ENCODE measurements at regions not wholly inside any gene's neighbourhood (a gene's known extent, or its start where the extent isn't known, plus 50 kb on each side); places are given as distances from the start of the nearest gene placed in this dataset.

- H3K4me3 Mint-ChIP-seq = no peak overlapping the region
Observed at GRCh38 chr18:56157541-56157940, 480.9 kb downstream of the TXNL1 start.

DNA sequence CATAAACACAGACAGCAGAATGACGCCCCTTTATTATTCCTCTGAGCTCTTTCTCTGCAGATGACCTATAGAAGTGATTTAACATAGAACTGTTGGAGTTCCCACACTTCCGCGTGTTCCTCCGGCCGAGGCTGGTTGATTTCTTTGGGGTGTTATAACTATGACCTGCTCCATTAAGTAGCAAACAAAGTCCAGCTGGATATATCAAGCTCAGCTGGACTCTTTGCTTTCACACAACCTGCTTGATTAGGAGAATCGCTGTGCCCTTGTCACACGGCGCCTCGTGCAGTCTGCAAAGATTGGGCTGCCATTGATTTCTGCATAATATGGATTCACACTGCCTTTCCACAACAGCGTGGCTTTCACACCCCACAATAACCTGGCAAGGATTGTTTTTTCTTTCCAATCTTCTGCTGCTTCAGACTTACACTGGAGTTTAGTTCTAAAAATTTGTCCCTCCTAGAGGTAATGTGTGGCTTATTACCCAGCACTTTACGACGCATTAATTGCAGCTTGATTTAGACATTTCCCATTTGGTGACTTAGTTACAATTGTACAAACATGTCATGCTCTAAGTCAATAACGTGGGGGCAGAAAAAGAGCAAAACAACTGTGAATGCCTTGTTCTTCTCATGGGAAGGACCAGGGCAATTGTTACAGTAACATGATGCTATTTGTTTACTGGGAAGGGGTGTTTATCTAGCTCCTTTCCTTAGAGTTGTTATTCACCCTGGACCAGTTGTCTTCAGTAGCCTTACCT lies 485.7 kb downstream of the TXNL1 start:
- Mint-ChIP-seq H3K27ac (no peak overlapping the region), H3K4me3 (no peak overlapping the region)

More at GRCh38 chr18:56157541-56157940, 480.9 kb downstream of the TXNL1 start:
- TF ChIP-seq CTCF (IDR thresholded peaks at IDR 0.05; ENCODE audit: unreplicated experiment) = no peak
- H3K27me3 Mint-ChIP-seq (ENCODE audit: low read depth) = no peaks in the 10 kb centered on the region
- H3K36me3 Mint-ChIP-seq = peaks cover 3% of the 10 kb centered on the region
- DNase-seq (ENCODE audit: low spot score in 2 of 2, unreplicated experiment in 2 of 2) = no peak
- H3K9me3 Mint-ChIP-seq = peaks cover 12% of the 10 kb centered on the region
- H3K4me1 Mint-ChIP-seq = peaks cover 16% of the 10 kb centered on the region
- no peak overlapping the region for H3K27ac Mint-ChIP-seq

GRCh38 chr18:56148373-56148772 lies 490.0 kb downstream of the TXNL1 start:
- Mint-ChIP-seq H3K27ac (no peak overlapping the region), H3K4me3 (no peak overlapping the region), H3K4me1 (no peaks in the 10 kb centered on the region), H3K9me3 (peaks cover 8% of the 10 kb centered on the region), H3K36me3 (no peaks in the 10 kb centered on the region), H3K27me3 (ENCODE audit: low read depth) (no peaks in the 10 kb centered on the region)
- no peak for TF ChIP-seq CTCF (IDR thresholded peaks at IDR 0.05; ENCODE audit: unreplicated experiment)
- no peak for DNase-seq (ENCODE audit: low spot score in 2 of 2, unreplicated experiment in 2 of 2)

More for the DNA sequence above, 485.7 kb downstream of the TXNL1 start:
- Mint-ChIP-seq H3K9me3 (peaks cover 17% of the 10 kb centered on the region), H3K4me1 (no peaks in the 10 kb centered on the region), H3K36me3 (peaks cover 3% of the 10 kb centered on the region), H3K27me3 (ENCODE audit: low read depth) (no peaks in the 10 kb centered on the region)
- DNase-seq (ENCODE audit: low spot score in 2 of 2, unreplicated experiment in 2 of 2) = no peak
- no peak for TF ChIP-seq CTCF (IDR thresholded peaks at IDR 0.05; ENCODE audit: unreplicated experiment)

DNA sequence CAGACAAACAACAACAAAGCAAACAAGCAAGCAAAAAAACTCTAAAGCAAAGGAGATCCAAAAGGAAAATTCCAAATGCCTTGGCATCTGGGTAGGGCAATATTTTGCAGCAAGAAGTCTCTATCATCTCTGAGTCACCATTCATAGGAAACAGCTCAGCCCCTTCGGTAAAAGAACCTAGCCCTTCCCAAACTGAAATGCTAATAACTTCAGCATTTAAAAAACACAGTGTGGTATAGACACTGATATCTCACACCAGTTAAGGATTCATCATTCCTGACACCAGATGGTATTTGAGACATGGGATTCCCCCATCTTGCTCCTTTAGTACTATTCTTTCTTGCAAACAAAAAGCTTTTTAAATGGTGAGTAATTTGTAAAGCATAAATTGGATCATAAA lies 491.8 kb downstream of the TXNL1 start:
- no peak for DNase-seq (ENCODE audit: low spot score in 2 of 2, unreplicated experiment in 2 of 2)
- no peak for TF ChIP-seq CTCF (IDR thresholded peaks at IDR 0.05; ENCODE audit: unreplicated experiment)
- Mint-ChIP-seq H3K4me3 (no peak overlapping the region), H3K4me1 (no peaks in the 10 kb centered on the region), H3K9me3 (peaks cover 8% of the 10 kb centered on the region), H3K36me3 (no peaks in the 10 kb centered on the region), H3K27me3 (ENCODE audit: low read depth) (no peaks in the 10 kb centered on the region), H3K27ac (no peak overlapping the region)

DNA sequence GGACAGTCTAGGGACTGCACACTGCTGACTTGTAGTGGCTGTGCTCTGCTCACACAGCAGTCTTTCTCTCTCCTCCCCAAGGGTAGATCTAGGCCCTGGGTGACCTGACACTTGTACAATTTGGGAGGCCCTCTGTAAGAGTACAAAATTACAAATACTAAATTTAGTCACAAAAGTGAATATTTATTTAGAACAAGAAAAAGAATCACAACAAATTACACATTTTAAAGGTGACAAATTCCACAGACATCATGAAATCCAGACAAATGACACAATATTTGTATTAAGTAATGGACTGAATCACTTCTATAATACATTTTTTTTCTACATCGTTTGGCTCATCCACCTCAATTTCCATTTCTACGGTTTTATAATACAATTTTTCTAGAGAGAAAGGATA lies 496.4 kb downstream of the TXNL1 start:
- Mint-ChIP-seq H3K4me1 (peaks cover 4% of the 10 kb centered on the region), H3K27me3 (ENCODE audit: low read depth) (no peaks in the 10 kb centered on the region), H3K9me3 (peaks cover 6% of the 10 kb centered on the region), H3K36me3 (no peaks in the 10 kb centered on the region), H3K27ac (no peak overlapping the region), H3K4me3 (no peak overlapping the region)
- DNase-seq (ENCODE audit: low spot score in 2 of 2, unreplicated experiment in 2 of 2) = no peak
- no peak for TF ChIP-seq CTCF (IDR thresholded peaks at IDR 0.05; ENCODE audit: unreplicated experiment)
